PC-3 (cell line): ENCODE measurements at regions not wholly inside any gene's neighbourhood (a gene's known extent, or its start where the extent isn't known, plus 50 kb on each side); places are given as distances from the start of the nearest gene placed in this dataset.

ENCODE experiments used
- EZH2 ChIP-seq: fragments of 300-600 bp; sonication (generic); IDR thresholded peaks from one replicate; pipeline ENCODE4 v1.6.1; 2017; ENCODE audit warnings: antibody characterized with exemption, mild to moderate bottlenecking, low read length; ENCODE audit not compliant: unreplicated experiment
- EZH2phosphoT487 ChIP-seq: fragments of 300-600 bp; sonication (generic); IDR thresholded peaks from 2 replicates; pipeline ENCODE4 v1.6.1; 2018; ENCODE audit warnings: mild to moderate bottlenecking, antibody characterized with exemption, low read length, borderline replicate concordance
- TF ChIP-seq, protein P1 (sequence below): fragments of 300-600 bp; sonication (generic); conservative IDR thresholded peaks from 2 replicates; pipeline ENCODE4 v1.5.1; 2017; ENCODE audit warnings: antibody characterized with exemption, low read depth, mild to moderate bottlenecking, low read length

DNA sequence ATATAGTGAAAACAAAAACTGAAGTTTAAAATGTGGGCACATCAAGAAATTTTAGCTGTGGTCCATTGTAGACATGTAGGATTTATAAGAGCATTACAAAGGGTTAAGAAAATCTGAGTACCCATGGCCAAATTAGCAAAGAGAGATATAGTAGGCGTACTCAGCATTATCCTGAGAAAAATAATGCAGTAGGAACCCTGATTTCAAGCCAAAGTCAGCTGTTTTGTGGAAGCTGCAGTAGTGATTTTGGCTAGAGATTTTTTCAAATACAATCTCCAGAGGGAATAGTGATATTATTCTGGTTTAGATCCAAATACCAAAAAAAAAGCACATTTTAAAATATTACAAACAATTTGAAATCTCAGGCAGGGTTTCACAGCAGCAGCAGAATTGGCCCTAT lies 450.9 kb downstream of the FBXO15 start:
- TF ChIP-seq, protein P1, sequence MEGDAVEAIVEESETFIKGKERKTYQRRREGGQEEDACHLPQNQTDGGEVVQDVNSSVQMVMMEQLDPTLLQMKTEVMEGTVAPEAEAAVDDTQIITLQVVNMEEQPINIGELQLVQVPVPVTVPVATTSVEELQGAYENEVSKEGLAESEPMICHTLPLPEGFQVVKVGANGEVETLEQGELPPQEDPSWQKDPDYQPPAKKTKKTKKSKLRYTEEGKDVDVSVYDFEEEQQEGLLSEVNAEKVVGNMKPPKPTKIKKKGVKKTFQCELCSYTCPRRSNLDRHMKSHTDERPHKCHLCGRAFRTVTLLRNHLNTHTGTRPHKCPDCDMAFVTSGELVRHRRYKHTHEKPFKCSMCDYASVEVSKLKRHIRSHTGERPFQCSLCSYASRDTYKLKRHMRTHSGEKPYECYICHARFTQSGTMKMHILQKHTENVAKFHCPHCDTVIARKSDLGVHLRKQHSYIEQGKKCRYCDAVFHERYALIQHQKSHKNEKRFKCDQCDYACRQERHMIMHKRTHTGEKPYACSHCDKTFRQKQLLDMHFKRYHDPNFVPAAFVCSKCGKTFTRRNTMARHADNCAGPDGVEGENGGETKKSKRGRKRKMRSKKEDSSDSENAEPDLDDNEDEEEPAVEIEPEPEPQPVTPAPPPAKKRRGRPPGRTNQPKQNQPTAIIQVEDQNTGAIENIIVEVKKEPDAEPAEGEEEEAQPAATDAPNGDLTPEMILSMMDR = no peak
- TF ChIP-seq EZH2 (no peak), EZH2phosphoT487 (no peak)
